ENCODE measurements at regions not wholly inside any gene's neighbourhood (a gene's known extent, or its start where the extent isn't known, plus 50 kb on each side); places are given as distances from the start of the nearest gene placed in this dataset.

GRCh38 chr6:84906514-84906913 is 142.1 kb upstream of the TBX18 start:
- TF ChIP-seq TAF1 (IDR thresholded peaks at IDR 0.05; ENCODE audit: borderline replicate concordance, low read depth, low read length) (no peak), POLR2AphosphoS5 (IDR thresholded peaks at IDR 0.05; ENCODE audit: low read depth, low read length) (no peak)

Data from GM12892 (cell line).